Kasumi-1 (cell line): ENCODE measurements at regions not wholly inside any gene's neighbourhood (a gene's known extent, or its start where the extent isn't known, plus 50 kb on each side); places are given as distances from the start of the nearest gene placed in this dataset.
"Not testable (repeated sequence)": the region's sequence is repeated elsewhere in the genome, so short reads cannot be mapped to it uniquely, and the experiment has no call there.

Experiments
- DNase-seq, 2 experiments: peaks; one replicate each; lab custom pipeline; 2025; lab: John Stamatoyannopoulos, UW

DNA sequence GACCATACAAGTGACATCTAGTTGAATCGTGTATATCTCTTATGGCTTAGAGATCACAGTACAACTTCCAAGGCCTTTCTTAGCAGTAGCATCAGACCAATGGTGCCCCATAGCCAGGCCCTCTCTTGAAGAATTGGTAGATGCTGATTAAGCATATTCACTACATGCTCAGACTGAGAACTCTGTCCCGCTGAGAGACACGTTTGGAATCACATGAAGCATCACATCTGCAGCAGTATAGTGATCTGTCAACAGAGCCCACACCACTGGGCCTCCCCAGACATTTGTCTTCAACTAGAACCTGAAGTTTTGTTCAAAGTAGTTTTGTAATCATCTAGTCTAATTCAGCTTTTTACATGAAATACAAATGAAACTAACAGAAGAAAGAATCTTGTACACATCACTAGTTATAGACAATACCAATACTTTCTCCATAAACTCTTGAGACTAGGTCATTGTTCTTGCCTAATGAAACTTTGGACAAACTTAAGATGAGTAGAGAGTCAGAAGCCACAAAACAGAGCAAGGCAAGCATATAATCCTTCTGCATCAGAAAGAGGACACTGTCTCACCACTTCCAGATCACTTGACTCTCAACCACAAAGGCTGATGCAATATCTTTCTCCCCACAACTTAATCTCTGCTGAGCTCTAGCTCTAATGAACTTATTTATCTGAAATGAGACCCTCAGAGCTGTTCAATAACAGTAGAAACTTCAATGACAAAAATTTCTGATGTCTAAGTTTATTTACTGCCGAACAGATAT is 182.7 kb downstream of the TBX18 start:
- DNase-seq, result peak; percentile 64 to 73

DNA sequence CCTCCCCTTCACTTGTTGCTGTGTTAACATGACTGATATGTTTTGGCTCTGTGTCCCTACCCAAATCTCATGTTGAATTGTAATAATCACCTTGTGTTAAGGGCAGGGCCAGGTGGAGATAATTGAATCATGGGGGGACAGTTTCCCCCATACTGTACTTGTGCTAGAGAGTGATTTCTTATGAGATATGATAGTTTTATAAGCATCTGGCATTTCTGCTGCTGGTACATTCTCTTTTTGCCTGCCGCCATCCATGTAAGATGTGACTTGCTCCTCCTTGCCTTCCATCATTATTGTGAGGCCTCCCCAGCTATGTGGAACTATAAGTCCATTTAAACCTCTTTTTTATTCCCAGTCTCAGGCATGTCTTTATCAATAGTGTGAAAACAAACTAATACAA is 185.0 kb downstream of the TBX18 start:
- no peak for DNase-seq

DNA sequence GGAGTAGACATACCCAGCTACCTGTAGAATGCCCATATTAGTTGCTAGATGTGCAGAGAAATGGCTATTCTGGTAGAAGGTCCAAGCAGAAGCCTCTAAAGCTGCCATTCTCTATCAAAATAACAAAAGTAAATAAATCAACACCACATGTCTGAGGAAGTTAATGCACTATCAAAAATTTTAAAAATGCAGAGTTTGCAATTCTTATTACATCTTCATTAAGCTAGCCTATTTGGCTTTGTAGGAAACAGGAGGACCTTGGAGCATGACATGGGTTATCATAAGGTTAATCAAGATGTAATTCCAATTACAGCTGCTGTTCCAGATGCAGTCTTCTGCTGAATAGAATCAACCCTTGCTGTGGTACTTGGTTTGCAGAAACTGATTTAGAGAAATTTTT is 188.4 kb downstream of the TBX18 start:
- no peak for DNase-seq

DNA sequence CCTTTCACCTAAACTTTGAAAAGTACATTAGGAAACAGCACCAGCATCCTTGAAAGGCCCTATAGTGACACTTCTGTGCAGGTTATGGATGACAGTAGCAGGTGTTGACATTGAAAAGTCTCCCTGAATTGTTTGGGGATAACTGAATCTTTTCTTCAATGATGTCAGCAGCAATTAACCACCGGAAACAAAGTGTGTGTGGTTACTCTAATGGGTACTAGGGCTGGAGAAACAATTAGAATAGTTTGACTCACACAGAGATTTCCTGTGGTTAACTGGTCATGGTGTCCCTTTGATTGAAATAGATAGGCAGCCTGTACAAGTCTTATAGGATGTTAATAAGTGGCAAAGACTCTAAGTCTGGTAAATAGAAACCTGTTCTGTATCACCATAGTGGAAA is 189.1 kb downstream of the TBX18 start:
- DNase-seq, result peak; percentile 41 to 42

DNA sequence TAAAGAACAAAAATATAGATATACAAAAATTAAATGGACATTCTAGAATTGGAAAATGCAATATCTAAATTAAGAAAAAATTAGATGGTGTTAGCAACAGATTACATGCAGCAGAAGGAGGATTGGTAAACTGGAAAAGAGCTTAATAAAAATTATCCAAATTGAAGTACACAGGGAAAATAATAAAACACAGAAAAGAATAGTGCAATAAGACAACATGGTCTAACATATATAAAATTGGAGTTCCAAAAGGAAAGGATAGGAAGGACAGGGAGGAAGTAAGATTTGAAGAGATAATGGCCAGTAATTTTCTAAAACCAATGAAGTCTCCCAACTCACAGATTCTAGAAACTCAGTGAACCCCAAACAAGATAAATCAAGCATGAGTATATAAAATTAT is 194.5 kb downstream of the TBX18 start:
- no peak for DNase-seq

DNA sequence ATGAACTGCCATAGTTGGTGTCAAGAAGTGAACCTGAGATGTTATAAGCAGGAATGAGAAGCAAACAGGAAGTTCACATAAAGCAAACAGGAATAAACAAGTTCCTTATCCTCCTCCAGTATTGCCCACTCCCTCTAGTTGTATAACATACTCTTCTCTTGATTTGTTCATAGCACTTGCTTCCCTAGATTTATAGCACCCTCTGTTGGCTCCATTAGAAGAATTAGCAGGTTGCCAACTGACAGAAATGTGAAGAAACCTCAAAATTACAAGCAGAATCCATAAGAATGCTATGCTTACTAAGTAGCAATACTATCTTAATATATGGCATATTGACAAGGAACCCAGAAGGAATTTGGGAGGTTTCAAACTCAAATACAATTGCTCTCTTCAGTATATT is 195.4 kb downstream of the TBX18 start:
- peak; percentile 25 to 40 for DNase-seq

DNA sequence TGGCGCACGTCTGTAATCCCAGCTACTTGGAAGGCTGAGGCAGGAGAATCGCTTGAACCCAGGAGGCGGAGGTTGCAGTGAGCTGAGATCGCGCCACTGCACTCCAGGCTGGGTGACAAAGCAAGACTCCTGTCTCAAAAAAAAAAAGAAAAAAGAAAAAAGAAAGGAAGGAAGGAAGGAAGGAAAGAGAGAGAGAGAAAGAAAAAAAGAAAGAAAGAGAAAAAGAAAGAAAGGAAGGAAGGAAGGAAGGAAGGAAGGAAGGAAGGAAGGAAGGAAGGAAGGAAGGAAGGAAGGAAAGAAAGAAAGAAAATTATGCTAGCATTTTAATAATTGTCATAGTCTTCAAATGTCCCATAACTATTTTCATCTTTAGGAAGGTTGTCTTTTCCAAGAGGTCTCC is 198.7 kb downstream of the TBX18 start:
- not testable (repeated sequence) for DNase-seq

DNA sequence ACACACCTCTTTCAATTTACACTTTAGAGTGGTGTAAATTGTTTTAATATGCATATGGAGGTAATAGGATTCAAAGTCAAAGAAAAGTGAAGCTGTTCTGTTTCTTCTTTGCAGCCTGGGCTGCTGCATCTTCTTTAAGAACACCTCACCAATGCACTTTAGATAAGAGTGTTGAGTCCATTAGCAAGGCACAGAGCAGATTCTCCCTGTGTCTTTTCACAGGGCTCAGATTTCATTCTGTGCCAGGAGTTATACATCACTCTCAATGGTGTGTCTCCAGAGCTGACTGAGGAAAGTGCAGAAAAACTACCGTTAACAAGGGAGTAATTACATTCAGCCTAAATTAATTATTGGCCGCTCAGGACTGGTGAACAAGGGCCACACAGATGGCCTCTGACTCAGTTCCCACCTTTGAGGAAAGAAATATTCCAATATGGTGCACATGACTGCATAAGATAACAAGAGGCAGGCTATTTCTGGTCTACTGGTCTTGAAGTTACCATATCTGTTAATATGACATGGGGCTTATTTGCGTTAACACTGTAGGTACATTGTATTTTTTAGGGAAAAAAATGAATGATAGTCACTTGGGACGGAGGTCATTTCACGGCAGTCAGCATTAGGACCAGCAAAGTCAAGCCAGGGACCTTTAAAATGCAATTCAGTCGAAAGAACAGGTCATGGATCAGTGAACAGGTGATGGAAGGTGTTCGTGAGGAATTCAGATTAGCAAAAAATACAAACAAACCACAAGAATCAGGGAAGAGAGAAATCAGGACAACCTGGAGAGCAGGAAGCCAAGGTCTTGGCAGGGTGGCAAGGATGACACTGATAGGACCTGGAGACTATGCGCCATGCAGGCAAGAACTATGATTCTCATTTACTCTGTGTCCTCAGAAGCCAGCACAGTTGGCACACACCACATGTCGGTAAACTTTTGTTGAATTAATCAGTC is 203.7 kb downstream of the TBX18 start:
- DNase-seq, result no peak

DNA sequence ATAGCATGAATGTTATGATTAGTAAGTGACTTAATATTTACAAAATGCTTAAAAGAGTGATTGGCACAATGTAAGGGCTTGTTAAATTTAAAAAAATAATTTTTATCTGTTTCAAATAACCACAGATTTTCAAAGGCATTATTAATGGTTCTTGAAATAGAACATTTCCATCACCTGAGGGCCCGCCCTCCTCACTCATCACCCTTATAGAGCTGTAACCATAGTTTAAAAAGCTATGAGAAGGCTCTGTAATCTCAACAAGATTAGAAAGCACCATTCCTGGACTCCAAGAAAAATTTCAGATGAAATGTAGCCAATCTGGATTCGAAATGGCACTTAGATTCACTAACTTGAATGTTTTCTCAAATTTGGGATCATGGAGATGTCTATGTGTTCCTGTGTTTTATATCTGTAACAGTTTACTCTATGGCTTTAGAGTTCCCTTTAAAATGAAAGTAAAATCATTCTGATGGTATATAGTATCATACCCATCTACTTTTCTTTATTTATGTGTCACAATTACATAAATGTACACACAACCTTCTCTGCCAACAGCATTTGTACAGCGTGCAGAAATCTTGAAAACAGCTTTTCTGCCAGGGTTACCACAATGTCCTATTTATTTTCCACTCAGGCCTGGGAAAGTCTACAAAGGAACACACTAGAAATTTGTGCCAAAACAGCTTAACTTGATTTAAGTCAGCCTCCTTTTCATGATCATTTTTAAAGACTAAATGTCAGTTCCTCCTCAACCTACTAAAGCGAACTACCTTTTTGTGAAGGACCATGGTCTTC is 207.7 kb downstream of the TBX18 start:
- DNase-seq, result no peak

DNA sequence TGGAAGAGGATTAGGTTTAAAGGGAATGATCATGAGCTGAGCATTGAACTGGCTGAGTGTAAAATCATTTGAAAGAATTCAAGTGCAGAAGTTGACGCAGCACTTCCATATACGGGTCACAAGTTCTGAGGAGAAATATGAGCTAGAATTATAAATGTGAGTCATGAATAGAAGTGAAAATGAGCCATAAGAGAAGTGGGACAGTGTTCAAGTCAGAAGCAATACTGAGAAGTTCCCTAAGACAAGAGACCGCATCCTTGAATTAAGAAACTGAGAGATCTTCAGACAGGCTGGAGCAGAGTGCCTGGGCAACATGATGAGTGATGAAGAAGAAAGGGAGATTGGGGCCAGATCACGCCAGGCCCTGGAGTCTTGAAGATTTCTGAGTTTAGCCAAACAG is 209.7 kb downstream of the TBX18 start:
- no peak for DNase-seq

DNA sequence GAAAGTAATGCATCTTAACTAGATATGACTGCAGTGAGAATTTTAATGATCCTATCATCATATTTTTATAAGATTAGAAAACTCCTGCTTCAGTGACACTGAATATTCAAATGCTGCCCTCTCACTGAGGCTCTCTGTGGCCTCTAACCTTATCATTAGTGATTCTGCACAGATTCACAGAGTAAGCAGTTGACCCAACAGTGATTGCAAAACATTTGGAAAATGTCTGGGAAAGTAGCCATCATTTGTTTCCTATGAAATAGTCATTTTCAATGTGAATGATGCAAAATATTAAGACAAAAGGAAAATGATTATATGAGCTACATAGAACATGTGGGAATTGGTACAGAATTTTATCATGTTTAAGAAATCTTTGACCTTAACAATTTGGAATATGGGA is 210.3 kb downstream of the TBX18 start:
- no peak for DNase-seq

DNA sequence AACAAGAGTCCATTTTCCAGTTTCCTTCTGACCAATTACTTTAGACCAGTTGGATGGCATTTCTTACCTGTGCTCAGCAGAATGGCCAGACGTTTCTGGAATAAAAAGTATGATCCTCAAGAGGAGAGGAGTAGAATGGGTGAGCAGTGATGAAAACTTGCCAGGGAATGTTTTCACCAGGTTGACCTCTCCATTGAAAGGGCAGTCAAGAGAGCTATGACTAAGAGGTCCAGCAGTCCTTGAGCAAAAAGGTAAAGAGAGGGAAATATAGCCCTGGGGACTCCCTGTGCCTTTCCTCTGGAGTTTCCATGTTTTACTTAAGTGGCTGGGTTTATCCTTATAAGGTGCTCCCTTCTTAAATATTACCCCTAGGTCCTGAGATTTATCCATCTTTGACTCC is 210.9 kb downstream of the TBX18 start:
- DNase-seq, result no peak

DNA sequence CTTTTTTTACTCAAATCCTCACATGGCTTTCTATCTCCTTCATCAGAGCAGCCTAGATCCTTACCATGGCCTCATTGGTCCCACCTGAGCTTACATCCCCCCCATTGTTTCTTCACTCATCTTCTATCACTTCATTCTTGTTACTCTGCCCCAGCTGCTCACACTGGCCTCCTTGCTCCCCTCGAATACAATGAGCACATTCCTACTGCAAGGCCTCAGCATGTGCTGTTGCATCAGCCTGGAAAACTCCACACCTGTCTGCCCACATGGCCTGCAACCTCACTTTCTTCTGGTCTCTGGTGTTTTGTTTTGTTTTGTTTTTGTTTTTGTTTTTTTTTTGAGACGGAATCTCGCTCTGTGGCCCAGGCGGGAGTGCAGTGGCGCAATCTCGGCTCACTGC is 212.6 kb downstream of the TBX18 start:
- DNase-seq, result no peak

DNA sequence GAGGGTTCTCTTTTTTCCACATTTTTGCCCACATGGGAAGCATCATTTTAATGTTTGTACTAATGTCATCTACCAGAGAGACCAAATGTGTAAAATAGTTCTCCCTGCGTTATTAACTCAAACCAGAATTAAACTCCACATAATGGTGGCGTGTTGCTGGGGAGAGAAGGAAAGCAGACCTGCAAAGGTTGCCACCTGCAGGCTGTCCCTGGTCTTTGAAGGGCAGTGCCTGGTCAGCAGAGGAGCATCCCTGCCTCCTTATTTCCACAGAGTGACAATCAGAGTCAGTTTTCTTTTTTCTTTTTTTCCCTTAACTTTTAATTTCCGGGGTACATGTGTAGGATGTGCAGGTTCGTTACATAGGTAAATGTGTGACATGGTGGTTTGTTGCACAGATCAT is 214.5 kb downstream of the TBX18 start:
- no peak for DNase-seq

DNA sequence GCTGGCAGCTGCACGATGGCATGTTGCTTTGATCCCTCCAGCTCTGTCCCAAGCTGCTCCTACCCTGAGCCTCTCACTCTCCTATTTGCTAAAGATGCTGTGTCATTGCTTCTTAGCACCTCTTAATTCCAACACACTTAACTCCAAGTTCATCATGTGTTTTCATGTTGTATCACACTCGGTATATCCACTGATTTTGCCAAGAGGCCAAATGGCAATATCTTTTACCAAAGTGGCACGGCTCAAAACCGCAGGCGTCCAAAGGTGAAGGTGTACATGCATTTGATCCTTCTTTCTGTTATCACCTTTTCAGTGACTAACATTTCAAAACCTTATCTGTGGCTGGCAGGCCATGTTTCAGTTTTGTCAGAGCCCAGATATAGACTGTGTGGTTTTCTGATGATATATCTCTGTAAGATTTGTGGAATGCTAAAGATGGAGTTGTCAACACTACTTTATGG is 217.0 kb downstream of the TBX18 start:
- DNase-seq, result no peak

DNA sequence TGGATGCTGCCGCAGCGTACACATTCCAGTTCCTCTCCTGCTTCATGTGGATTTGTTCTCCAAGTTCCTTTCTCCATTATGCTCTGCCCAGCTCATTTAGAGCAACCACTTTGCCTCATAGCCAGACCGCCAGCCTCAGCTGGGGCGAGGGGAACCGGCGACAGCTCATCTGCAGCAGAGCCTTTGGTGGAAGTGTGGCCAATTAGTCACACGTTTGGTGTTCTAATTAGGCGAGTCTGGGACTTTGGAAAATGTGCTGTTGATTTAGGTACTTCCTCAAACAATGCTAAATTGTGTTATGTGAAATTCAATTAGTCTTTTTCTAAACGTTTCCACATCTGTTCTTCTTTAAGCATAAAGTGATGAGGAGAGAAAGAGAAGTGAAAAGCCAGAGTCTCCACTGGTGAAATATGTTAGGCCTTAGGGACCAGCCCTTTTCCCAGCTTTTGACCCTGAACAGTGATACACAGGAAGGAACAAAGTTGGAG is 217.9 kb downstream of the TBX18 start:
- no peak for DNase-seq

DNA sequence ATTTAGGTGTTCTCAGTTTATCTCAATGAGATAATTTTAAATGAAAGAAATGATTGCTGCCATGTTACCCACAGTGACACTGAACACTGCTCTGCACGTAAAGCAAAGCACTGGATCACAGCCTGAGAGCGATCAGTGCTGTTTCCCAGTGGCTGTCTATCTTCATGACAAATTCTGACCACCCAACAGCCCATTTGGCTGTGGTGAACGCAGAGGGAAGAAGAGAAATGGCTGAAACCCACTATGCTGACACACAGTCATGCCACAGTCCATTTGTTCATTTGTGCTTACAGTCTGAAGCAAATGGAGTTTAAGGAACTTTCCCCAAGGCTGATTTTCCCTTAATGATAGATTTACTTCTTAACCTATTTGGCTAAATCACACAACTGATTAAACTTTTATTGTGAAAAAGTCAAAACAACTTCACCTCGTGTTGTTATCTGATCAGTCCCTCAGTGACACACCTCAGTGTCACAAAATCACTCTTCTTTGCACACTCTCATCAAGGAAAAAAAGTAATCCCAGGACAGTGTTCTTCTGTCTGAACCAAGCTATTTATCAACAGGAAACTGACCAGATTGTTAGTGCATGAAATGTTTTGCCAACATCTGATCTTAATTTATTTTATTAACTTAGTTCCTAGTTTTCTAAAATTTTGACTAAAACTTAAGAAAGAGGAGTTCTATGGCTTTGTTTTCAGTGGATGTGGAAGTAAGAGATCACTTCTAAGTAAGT is 225.1 kb downstream of the TBX18 start:
- DNase-seq, result no peak

DNA sequence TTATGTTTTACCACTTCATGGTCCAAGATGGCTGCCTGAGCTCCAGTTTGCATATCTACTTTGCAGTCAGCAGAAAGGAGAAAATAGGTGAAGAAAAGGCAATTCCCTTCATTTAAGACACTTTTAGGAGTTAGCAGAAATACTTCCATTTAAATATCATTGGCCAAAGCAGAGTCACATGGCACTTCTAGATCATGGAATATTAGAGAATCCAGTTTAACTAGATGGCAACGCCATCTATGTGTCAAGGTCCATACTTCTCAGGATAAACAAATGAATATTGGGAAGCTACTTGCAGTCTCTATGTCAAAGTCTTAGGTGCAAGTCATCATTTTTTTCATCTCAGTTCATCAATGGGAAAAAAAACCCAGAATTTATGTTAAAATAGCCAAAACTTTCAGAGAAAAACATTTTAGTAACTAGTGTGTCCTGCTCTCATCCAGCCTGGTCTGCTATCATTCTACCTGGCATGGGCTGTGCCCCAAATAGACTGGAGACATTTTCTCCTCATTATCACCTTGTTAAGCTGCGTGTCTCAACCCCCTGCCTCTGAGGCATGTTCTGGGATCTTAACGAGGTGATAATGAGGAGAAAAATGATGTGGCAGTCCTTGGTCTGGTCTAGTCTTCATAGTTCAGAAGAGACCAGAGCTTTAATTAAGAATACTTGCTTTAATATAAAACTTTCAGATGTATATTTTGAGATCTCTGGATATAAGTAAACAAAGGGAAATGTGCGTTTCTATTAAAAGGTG is 227.3 kb downstream of the TBX18 start:
- no peak for DNase-seq

DNA sequence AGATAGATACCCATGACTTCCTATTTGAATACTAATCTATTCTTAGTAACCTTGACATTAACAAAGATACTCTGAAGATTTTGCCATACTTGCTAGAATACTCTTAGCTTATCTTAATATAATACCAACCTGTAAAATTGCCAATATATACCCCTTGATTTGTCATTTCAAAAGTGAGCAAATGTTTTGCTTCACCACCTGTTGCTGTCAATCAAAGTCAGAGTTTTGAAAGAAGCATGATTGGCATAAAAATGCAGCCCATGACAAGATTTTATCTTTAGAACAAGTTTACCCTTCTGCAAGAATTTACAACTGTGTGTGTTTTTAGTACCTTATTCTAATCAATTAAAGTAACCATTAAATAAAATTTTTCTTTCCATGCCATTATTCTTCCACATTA is 236.2 kb downstream of the TBX18 start:
- no peak for DNase-seq

DNA sequence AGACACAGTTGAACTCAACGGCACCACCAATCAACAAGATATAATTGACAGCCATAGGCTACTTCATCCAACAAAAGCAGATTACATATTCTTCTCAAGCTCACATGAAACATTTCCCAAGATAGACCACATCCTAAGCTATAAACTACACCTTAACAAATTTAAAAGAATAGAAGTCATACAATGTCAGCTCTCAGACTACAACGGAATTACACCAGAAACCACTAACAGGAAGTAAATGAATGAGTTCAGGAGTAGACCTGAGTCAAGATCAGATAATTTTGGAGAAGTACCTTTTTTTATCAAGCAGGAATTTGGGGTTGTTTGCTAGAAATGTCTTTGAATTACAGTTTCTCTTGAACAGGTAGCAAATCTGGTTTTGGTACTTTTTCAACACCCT is 237.8 kb downstream of the TBX18 start:
- DNase-seq, result peak; percentile 44 to 50

DNA sequence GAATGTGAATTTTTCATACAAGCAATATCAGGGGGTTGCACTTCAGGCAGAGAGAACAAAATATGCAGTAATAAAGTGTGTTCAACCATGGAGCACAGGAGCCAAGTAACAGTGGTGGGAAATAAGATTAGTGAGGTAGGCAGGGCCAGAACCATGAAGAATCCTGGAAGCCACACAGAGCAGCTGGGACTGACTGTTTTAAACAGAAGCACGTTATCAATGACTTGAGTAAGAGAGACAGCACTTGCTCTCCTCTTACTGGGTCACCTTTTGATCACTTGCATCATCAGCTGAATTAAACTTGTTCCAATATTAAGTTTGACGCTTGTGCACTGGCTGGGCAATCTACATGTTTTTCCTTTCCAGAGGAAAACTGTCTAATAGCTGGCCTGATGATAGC is 238.5 kb downstream of the TBX18 start:
- no peak for DNase-seq
